ENCODE measurements at regions not wholly inside any gene's neighbourhood (a gene's known extent, or its start where the extent isn't known, plus 50 kb on each side); places are given as distances from the start of the nearest gene placed in this dataset.
"Not testable (repeated sequence)": the region's sequence is repeated elsewhere in the genome, so short reads cannot be mapped to it uniquely, and the experiment has no call there.

GRCh38 chr2:106004851-106005250, 189.2 kb downstream of the UXS1 start:
- Histone ChIP-seq H3K9ac (ENCODE audit: low read length) (no peak overlapping the region), H3K27me3 (ENCODE audit: control insufficient read depth, insufficient read depth, low read length) (no peaks in the 10 kb centered on the region), H3K36me3 (ENCODE audit: control insufficient read depth, insufficient read depth, low read length) (no peaks in the 10 kb centered on the region), H3K27ac (ENCODE audit: low read depth, low read length) (no peak overlapping the region), H3K4me1 (ENCODE audit: control insufficient read depth, insufficient read depth, low read length) (no peaks in the 10 kb centered on the region), H3K4me3 (ENCODE audit: low read depth, low read length) (no peak overlapping the region), H3K9me3 (ENCODE audit: control insufficient read depth, insufficient read depth, low read depth, low read length) (peaks cover 59% of the 10 kb centered on the region)

GRCh38 chr2:105999211-105999989, 194.7 kb downstream of the UXS1 start:
- Histone ChIP-seq H3K36me3 (ENCODE audit: control insufficient read depth, insufficient read depth, low read length) (no peaks in the 10 kb centered on the region), H3K27ac (ENCODE audit: low read depth, low read length) (no peak overlapping the region), H3K4me3 (ENCODE audit: low read depth, low read length) (no peak overlapping the region), H3K9ac (ENCODE audit: low read length) (no peak overlapping the region), H3K4me1 (ENCODE audit: control insufficient read depth, insufficient read depth, low read length) (no peaks in the 10 kb centered on the region), H3K9me3 (ENCODE audit: control insufficient read depth, insufficient read depth, low read depth, low read length) (peaks cover 39% of the 10 kb centered on the region), H3K27me3 (ENCODE audit: control insufficient read depth, insufficient read depth, low read length) (no peaks in the 10 kb centered on the region)

- Histone ChIP-seq H3K27ac (ENCODE audit: low read depth, low read length) (no peak overlapping the region), H3K9ac (ENCODE audit: low read length) (no peak overlapping the region), H3K36me3 (ENCODE audit: control insufficient read depth, insufficient read depth, low read length) (no peaks in the 10 kb centered on the region), H3K27me3 (ENCODE audit: control insufficient read depth, insufficient read depth, low read length) (no peaks in the 10 kb centered on the region), H3K4me1 (ENCODE audit: control insufficient read depth, insufficient read depth, low read length) (no peaks in the 10 kb centered on the region), H3K4me3 (ENCODE audit: low read depth, low read length) (no peak overlapping the region), H3K9me3 (ENCODE audit: control insufficient read depth, insufficient read depth, low read depth, low read length) (peaks cover 45% of the 10 kb centered on the region)
Observed at GRCh38 chr2:105997711-105998110, 196.4 kb downstream of the UXS1 start.

GRCh38 chr2:105990624-105991023, 203.5 kb downstream of the UXS1 start:
- Histone ChIP-seq H3K4me1 (ENCODE audit: control insufficient read depth, insufficient read depth, low read length) (no peaks in the 10 kb centered on the region), H3K9me3 (ENCODE audit: control insufficient read depth, insufficient read depth, low read depth, low read length) (peaks cover 75% of the 10 kb centered on the region), H3K9ac (ENCODE audit: low read length) (no peak overlapping the region), H3K36me3 (ENCODE audit: control insufficient read depth, insufficient read depth, low read length) (no peaks in the 10 kb centered on the region), H3K27me3 (ENCODE audit: control insufficient read depth, insufficient read depth, low read length) (no peaks in the 10 kb centered on the region), H3K27ac (ENCODE audit: low read depth, low read length) (no peak overlapping the region), H3K4me3 (ENCODE audit: low read depth, low read length) (no peak overlapping the region)

- H3K4me1 ChIP-seq (ENCODE audit: control insufficient read depth, insufficient read depth, low read length); H3K4me3 ChIP-seq (ENCODE audit: low read depth, low read length); H3K27me3 ChIP-seq (ENCODE audit: control insufficient read depth, insufficient read depth, low read length); H3K27ac ChIP-seq (ENCODE audit: low read depth, low read length); H3K36me3 ChIP-seq (ENCODE audit: control insufficient read depth, insufficient read depth, low read length); H3K9ac ChIP-seq (ENCODE audit: low read length): not testable (repeated sequence)
- peaks cover 71% of the 10 kb centered on the region for H3K9me3 ChIP-seq (ENCODE audit: control insufficient read depth, insufficient read depth, low read depth, low read length)
Observed at GRCh38 chr2:105989803-105990202, 204.3 kb downstream of the UXS1 start.

- Histone ChIP-seq H3K27ac (ENCODE audit: low read depth, low read length) (no peak overlapping the region), H3K36me3 (ENCODE audit: control insufficient read depth, insufficient read depth, low read length) (no peaks in the 10 kb centered on the region), H3K9me3 (ENCODE audit: control insufficient read depth, insufficient read depth, low read depth, low read length) (peaks cover 64% of the 10 kb centered on the region), H3K4me3 (ENCODE audit: low read depth, low read length) (no peak overlapping the region), H3K9ac (ENCODE audit: low read length) (no peak overlapping the region), H3K4me1 (ENCODE audit: control insufficient read depth, insufficient read depth, low read length) (no peaks in the 10 kb centered on the region), H3K27me3 (ENCODE audit: control insufficient read depth, insufficient read depth, low read length) (no peaks in the 10 kb centered on the region)
Observed at GRCh38 chr2:105989070-105989469, 205.0 kb downstream of the UXS1 start.

- H3K9ac ChIP-seq (ENCODE audit: low read length), result no peak overlapping the region
- H3K9me3 ChIP-seq (ENCODE audit: control insufficient read depth, insufficient read depth, low read depth, low read length), result peaks cover 38% of the 10 kb centered on the region
Observed at GRCh38 chr2:105977807-105978206, 216.3 kb downstream of the UXS1 start.

GRCh38 chr2:105977212-105977611, 216.9 kb downstream of the UXS1 start:
- Histone ChIP-seq H3K27ac (ENCODE audit: low read depth, low read length) (no peak overlapping the region), H3K4me1 (ENCODE audit: control insufficient read depth, insufficient read depth, low read length) (no peaks in the 10 kb centered on the region), H3K27me3 (ENCODE audit: control insufficient read depth, insufficient read depth, low read length) (no peaks in the 10 kb centered on the region), H3K4me3 (ENCODE audit: low read depth, low read length) (no peak overlapping the region), H3K9ac (ENCODE audit: low read length) (no peak overlapping the region), H3K9me3 (ENCODE audit: control insufficient read depth, insufficient read depth, low read depth, low read length) (peaks cover 38% of the 10 kb centered on the region), H3K36me3 (ENCODE audit: control insufficient read depth, insufficient read depth, low read length) (no peaks in the 10 kb centered on the region)

More at GRCh38 chr2:105977807-105978206, 216.3 kb downstream of the UXS1 start:
- Histone ChIP-seq H3K27me3 (ENCODE audit: control insufficient read depth, insufficient read depth, low read length) (no peaks in the 10 kb centered on the region), H3K36me3 (ENCODE audit: control insufficient read depth, insufficient read depth, low read length) (no peaks in the 10 kb centered on the region), H3K4me1 (ENCODE audit: control insufficient read depth, insufficient read depth, low read length) (no peaks in the 10 kb centered on the region), H3K4me3 (ENCODE audit: low read depth, low read length) (no peak overlapping the region), H3K27ac (ENCODE audit: low read depth, low read length) (no peak overlapping the region)

- H3K27me3 ChIP-seq (ENCODE audit: control insufficient read depth, insufficient read depth, low read length), result no peaks in the 10 kb centered on the region
- no peak overlapping the region for H3K27ac ChIP-seq (ENCODE audit: low read depth, low read length)
- H3K9me3 ChIP-seq (ENCODE audit: control insufficient read depth, insufficient read depth, low read depth, low read length), result peaks cover 27% of the 10 kb centered on the region
- no peaks in the 10 kb centered on the region for H3K36me3 ChIP-seq (ENCODE audit: control insufficient read depth, insufficient read depth, low read length)
- no peak overlapping the region for H3K4me3 ChIP-seq (ENCODE audit: low read depth, low read length)
- no peaks in the 10 kb centered on the region for H3K4me1 ChIP-seq (ENCODE audit: control insufficient read depth, insufficient read depth, low read length)
- H3K9ac ChIP-seq (ENCODE audit: low read length), result no peak overlapping the region
Observed at GRCh38 chr2:105974812-105975211, 219.3 kb downstream of the UXS1 start.

GRCh38 chr2:105972927-105973326, 221.2 kb downstream of the UXS1 start:
- Histone ChIP-seq H3K27me3 (ENCODE audit: control insufficient read depth, insufficient read depth, low read length) (no peaks in the 10 kb centered on the region), H3K4me3 (ENCODE audit: low read depth, low read length) (no peak overlapping the region), H3K36me3 (ENCODE audit: control insufficient read depth, insufficient read depth, low read length) (no peaks in the 10 kb centered on the region), H3K27ac (ENCODE audit: low read depth, low read length) (no peak overlapping the region), H3K4me1 (ENCODE audit: control insufficient read depth, insufficient read depth, low read length) (no peaks in the 10 kb centered on the region), H3K9me3 (ENCODE audit: control insufficient read depth, insufficient read depth, low read depth, low read length) (peaks cover 12% of the 10 kb centered on the region), H3K9ac (ENCODE audit: low read length) (no peak overlapping the region)

- no peaks in the 10 kb centered on the region for H3K27me3 ChIP-seq (ENCODE audit: control insufficient read depth, insufficient read depth, low read length)
- H3K9ac ChIP-seq (ENCODE audit: low read length), result no peak overlapping the region
- H3K4me1 ChIP-seq (ENCODE audit: control insufficient read depth, insufficient read depth, low read length), result no peaks in the 10 kb centered on the region
- no peak overlapping the region for H3K27ac ChIP-seq (ENCODE audit: low read depth, low read length)
- H3K9me3 ChIP-seq (ENCODE audit: control insufficient read depth, insufficient read depth, low read depth, low read length), result peaks cover 5% of the 10 kb centered on the region
- H3K4me3 ChIP-seq (ENCODE audit: low read depth, low read length), result no peak overlapping the region
- no peaks in the 10 kb centered on the region for H3K36me3 ChIP-seq (ENCODE audit: control insufficient read depth, insufficient read depth, low read length)
Observed at GRCh38 chr2:105972246-105972645, 221.9 kb downstream of the UXS1 start.

Data from HUES6 (cell line).